Left lung (tissue), 4 donors: ENCODE measurements at regions not wholly inside any gene's neighbourhood (a gene's known extent, or its start where the extent isn't known, plus 50 kb on each side); places are given as distances from the start of the nearest gene placed in this dataset.
"Not testable (repeated sequence)": the region's sequence is repeated elsewhere in the genome, so short reads cannot be mapped to it uniquely, and the experiment has no call there.

Experiments
- ATAC-seq: fragments of 200-7000 bp; cut with Tn5 transposase; one replicate; pipeline ENCODE4 v1.9.1; 2020; ENCODE audit warnings: moderate library complexity
- DNase-seq, 4 donors: peaks; one replicate each; pipeline ENCODE4 v3.0.0-alpha.2; 2013 to 2020
- H3K27ac ChIP-seq, 2 donors: fragments of 200-600 bp; sonication (generic) in 1 of 2; one replicate each; pipeline versions ENCODE4 v1.5.0 to v1.8.0; 2020 to 2021
- H3K27me3 ChIP-seq, 2 donors: fragments of 200-600 bp; sonication (generic) in 1 of 2; one replicate each; pipeline versions ENCODE4 v1.5.0 to v1.8.0; 2020 to 2021
- H3K36me3 ChIP-seq, 2 donors: fragments of 200-600 bp; sonication (generic) in 1 of 2; one replicate each; pipeline versions ENCODE4 v1.5.0 to v1.8.0; 2020 to 2021
- H3K4me1 ChIP-seq, 2 donors: fragments of 200-600 bp; one replicate each; pipeline ENCODE4 v1.8.0; 2021
- H3K4me3 ChIP-seq, 2 donors: fragments of 200-600 bp; sonication (generic) in 1 of 2; one replicate each; pipeline versions ENCODE4 v1.5.0 to v1.8.0; 2020 to 2021; ENCODE audit warnings: mild to moderate bottlenecking in 1 of 2
- H3K9me3 ChIP-seq, 2 donors: fragments of 200-600 bp; sonication (generic) in 1 of 2; one replicate each; pipeline versions ENCODE4 v1.5.0 to v1.8.0; 2020 to 2021
- CTCF ChIP-seq, 2 donors: fragments of 200-600 bp; sonication (generic) in 1 of 2; IDR thresholded peaks; one replicate each; pipeline versions ENCODE4 v1.5.0 to v1.8.0; 2021; ENCODE audit warnings: antibody characterized with exemption in 2 of 2
- intact Hi-C, 2 donors: fragments of 100-400 bp; cut with DNase I; formaldehyde crosslinking; loops; one replicate each; pipeline versions ENCODE4 v1.11.2 to v1.14.2; 2022
- donor health status: DM: no; HTN: yes; CAD: no.
- donor health status: DM: no; HTN: no; CAD: no.

DNA sequence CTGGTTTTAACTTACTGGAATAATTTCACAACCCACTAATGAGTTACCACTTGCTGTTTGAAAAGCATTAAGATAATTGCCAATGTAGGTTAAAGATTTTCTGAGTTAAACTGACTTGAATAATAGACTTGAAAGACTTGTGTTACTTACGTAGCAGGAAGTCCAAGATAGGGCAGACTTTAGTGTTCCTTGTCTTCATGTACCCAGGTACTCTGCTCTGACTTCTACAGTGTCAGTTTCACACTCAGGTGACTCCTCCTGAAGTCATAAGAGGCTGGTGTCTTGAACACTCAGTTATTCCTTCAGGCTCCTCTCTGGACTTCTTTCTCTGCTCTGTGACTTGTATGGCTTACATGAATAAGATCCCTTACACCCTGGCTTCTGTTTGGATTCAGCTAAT, 76.3 kb upstream of the SGK1 start:
- Histone ChIP-seq H3K27me3 (no peaks in the 10 kb centered on the region), H3K27ac (no peak overlapping the region), H3K4me1 (peaks cover 0 to 8% of the 10 kb centered on the region in 2 donors), H3K9me3 (no peaks in the 10 kb centered on the region), H3K4me3 (no peak overlapping the region), H3K36me3 (no peaks in the 10 kb centered on the region)
- DNase-seq (no peak), ATAC-seq (no peak)
- no peak for TF ChIP-seq CTCF (IDR thresholded peaks at IDR 0.05)
- intact Hi-C loops = no loop called here

DNA sequence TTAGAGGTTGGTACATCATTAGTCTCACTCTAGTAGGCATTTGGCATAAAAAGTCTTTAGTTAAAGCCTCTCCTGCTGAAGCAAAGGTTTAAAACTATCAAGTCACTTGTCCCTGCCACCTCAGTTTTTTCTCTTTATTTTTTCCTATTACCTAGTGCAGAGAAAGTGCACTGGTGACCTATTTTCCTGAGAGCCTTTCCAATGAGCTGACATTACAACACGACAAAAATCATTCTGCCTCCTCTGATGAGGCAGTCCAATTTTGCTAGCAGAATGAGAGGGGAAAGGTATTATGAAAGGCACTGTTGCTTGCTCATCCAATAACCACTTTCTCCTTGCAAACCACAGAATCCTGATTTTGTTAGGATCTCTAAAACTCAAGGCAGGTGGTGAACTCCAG, 73.3 kb upstream of the SGK1 start:
- H3K36me3 ChIP-seq = no peaks in the 10 kb centered on the region
- intact Hi-C loops = no loop called here
- no peaks in the 10 kb centered on the region for H3K27me3 ChIP-seq
- no peak for DNase-seq
- no peak overlapping the region for H3K27ac ChIP-seq
- no peak for TF ChIP-seq CTCF (IDR thresholded peaks at IDR 0.05)
- H3K4me1 ChIP-seq = peaks cover 0 to 6% of the 10 kb centered on the region in 2 donors
- H3K4me3 ChIP-seq = no peak overlapping the region
- H3K9me3 ChIP-seq = no peaks in the 10 kb centered on the region
- ATAC-seq = no peak

DNA sequence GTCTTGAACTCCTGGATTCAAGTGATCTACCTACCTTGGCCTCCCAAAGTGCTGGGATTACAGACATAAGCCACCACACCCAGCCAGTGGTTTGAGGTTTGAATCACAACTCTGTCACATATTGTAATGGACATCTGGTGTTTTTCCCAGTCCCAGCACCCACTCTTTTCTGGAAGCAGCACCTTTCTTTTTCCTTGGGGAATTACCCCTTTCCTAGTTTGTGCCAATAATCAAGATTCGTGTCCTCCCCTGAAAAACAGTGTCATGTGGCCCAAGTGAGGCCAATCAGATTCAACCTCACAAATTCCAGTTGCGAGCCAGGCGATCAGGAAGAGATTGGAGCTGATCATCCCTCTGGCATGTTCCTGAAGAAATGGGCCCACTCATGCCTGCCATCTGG, 71.7 kb upstream of the SGK1 start:
- no peak overlapping the region for H3K4me3 ChIP-seq
- no peaks in the 10 kb centered on the region for H3K27me3 ChIP-seq
- ATAC-seq (no peak), DNase-seq (no peak)
- TF ChIP-seq CTCF (IDR thresholded peaks at IDR 0.05) = no peak
- no peaks in the 10 kb centered on the region for H3K9me3 ChIP-seq
- H3K36me3 ChIP-seq = no peaks in the 10 kb centered on the region
- intact Hi-C loops = no loop called here
- H3K4me1 ChIP-seq = peaks cover 0 to 6% of the 10 kb centered on the region in 2 donors
- no peak overlapping the region for H3K27ac ChIP-seq

- H3K9me3 ChIP-seq = no peaks in the 10 kb centered on the region
- DNase-seq (no peak), ATAC-seq (no peak)
- H3K27me3 ChIP-seq = no peaks in the 10 kb centered on the region
- H3K4me3 ChIP-seq = no peak overlapping the region
- H3K27ac ChIP-seq = peak overlapping the region in 1 of 2 donors; percentile 2
- peaks cover 0 to 6% of the 10 kb centered on the region in 2 donors for H3K4me1 ChIP-seq
- intact Hi-C loops = no loop called here
- no peaks in the 10 kb centered on the region for H3K36me3 ChIP-seq
- TF ChIP-seq CTCF (IDR thresholded peaks at IDR 0.05) = no peak
Observed at GRCh38 chr6:134389129-134389528, 71.2 kb upstream of the SGK1 start.

DNA sequence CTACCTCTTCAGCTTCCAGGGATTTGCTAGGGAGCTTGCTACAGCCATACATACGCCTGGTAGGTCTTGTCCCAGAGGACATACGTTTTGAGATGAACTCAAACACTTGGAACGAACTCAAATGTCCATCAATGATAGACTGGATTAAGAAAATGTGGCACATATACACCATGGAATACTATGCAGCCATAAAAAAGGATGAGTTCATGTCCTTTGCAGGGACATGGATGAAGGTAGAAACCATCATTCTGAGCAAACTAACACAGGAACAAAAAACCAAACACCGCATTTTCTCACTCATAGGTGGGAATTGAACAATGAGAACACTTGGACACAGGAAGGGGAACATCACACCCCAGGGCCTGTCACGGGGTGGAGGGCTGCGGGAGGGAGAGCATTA, 68.6 kb upstream of the SGK1 start:
- H3K4me1 ChIP-seq, DNase-seq, H3K36me3 ChIP-seq, ATAC-seq, intact Hi-C loops, H3K27me3 ChIP-seq, H3K9me3 ChIP-seq, H3K4me3 ChIP-seq, H3K27ac ChIP-seq: not testable (repeated sequence)

- Histone ChIP-seq H3K9me3 (no peaks in the 10 kb centered on the region), H3K27ac (no peak overlapping the region), H3K4me1 (peaks cover 0 to 10% of the 10 kb centered on the region in 2 donors), H3K27me3 (no peaks in the 10 kb centered on the region), H3K36me3 (no peaks in the 10 kb centered on the region), H3K4me3 (no peak overlapping the region)
- TF ChIP-seq CTCF (IDR thresholded peaks at IDR 0.05) = no peak
- ATAC-seq (no peak), DNase-seq (peak in 2 of 4 donors; percentile 15 to 44)
- intact Hi-C loops = no loop called here
Observed at GRCh38 chr6:134381959-134382358, 64.0 kb upstream of the SGK1 start.
